Mesenteric fat pad (tissue), 1 donor: ENCODE measurements at regions not wholly inside any gene's neighbourhood (a gene's known extent, or its start where the extent isn't known, plus 50 kb on each side); places are given as distances from the start of the nearest gene placed in this dataset.
"Not testable (repeated sequence)": the region's sequence is repeated elsewhere in the genome, so short reads cannot be mapped to it uniquely, and the experiment has no call there.

Experiments used
- DNase-seq: peaks from one replicate; pipeline ENCODE4 v3.0.0-alpha.2; 2020; ENCODE audit warnings: low spot score
- donor health status: DM: yes; HTN: yes; CAD: no.

DNA sequence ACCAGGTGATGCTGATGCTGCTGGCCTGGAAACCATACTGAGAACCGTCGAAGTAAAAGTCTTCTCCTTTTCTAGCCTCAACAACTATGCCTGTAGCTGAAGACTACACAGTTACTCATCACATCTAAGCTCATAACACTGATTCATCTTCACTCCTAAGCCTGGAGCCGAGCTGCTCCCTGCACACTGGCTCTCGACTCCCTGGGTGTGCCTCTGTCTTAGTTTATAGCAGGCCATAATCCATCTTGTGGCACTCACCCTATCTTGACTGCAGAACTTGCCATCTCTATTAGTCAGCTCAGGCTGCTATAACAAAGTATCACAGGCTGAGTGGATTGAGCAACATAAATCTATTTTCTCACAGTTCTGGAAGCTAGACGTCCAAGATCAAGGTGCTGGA is 191.0 kb downstream of the UNC5CL start:
- no peak for DNase-seq

DNA sequence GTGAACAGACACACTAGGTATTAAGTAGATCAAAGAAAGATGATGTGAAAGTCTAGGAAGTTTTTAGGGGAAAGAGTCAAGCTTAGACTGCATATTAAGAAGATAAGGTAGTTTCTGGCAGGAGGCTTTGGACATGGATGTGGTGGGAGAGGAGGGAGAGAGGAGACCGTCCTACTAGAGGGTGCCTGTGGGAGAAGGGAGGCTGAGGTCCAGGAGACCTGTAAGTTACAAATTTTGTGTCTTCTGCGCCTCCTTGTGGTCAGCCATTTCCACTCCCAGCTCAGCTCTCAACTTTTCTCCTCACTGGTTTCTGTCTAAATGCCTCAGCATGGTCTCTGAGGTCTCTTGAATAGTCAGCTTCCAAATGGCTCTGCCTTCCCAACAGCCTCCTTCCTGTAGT is 193.5 kb downstream of the UNC5CL start:
- no peak for DNase-seq

DNA sequence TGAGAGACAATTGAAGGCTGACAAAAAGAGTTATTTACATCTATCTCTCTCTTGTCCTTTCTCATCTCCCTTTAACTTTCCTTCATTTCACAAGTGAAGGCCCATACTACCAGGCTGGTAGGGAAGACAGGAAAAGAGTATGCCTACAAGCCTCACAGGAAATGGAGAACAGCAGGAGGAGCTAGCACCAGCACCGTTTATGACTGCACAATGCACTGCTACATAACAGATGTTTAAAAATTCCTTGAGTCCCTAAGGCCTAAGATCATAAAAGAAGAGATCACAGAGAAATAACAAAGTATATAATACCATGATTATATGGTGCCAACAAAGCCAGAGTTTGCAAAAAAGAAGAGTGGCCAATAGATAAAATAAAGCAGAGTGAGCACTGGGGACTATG is 194.8 kb downstream of the UNC5CL start:
- no peak for DNase-seq

DNA sequence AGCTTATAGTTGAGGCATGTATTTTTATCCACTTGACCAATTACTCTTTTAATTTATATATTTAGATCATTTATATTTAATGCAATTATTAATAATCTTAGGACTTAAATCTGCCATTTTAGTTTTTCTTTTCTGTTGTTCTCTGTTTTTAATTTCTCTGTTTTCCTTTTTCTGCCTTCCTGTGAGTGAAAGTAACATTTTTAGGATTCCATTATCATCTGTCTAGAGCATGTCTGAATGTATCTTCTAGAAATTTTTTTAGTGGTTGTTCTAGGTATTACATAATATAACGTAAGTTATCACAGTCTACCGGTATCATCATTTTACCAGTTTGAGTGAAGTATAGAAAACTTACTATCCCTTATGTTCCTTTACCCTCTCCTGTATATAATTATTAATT is 197.3 kb downstream of the UNC5CL start:
- DNase-seq, result no peak

DNA sequence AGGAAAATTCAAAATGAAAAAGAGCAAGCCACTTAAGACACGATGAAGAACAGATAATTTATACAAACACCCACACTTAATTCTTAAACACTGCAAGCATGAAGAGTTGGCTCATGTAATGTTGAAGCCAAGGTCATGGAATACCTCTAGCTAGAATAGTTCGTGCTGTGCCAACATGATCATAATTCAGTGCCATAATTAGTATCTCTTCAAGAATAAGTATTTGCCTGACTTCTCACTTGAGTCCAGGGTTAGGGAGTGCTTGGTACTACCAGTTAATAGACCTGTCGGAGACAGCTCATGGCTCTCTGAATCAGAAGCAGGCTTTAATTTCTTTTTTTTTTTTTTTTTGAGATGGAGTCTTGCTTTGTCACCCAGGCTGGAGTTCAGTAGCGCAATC is 206.3 kb downstream of the UNC5CL start:
- no peak for DNase-seq

DNA sequence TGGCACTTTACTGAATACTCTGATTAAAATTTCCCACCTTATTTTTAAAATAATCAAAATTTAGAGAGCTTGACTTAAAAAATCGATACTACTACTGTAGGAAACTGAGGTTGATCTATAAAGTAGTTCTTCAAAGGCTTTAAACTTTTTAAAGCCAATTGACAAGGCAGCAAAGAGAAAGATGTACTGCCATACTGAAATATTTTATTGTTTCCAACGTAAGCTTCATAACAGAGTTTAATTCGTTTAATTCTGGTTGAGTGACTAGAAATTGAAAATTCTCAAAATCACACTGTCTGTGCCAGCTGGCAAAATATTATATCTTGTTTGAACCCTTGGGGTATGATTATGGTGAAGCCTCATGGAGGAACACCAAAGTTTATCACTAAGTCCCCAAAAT is 207.6 kb downstream of the UNC5CL start:
- DNase-seq, result no peak

DNA sequence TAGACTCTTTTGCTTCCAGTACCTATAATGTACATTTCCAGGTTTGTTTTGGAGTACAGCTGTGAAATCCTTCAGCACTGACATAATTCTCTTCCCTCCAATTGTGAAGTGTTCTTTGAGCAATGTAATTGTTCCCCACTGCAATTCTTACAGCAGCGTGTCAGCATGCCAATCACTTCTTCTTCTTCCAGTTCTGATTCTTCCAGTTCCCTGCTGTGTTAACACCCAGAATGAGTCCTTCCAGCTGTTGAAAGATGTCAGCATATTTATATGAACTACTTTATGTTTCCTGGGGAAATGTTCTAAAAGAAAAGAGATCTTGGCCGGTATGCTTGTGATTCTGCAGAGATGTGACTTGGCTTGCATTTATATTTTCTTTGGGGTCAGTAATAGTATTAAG is 213.9 kb downstream of the UNC5CL start:
- no peak for DNase-seq

DNA sequence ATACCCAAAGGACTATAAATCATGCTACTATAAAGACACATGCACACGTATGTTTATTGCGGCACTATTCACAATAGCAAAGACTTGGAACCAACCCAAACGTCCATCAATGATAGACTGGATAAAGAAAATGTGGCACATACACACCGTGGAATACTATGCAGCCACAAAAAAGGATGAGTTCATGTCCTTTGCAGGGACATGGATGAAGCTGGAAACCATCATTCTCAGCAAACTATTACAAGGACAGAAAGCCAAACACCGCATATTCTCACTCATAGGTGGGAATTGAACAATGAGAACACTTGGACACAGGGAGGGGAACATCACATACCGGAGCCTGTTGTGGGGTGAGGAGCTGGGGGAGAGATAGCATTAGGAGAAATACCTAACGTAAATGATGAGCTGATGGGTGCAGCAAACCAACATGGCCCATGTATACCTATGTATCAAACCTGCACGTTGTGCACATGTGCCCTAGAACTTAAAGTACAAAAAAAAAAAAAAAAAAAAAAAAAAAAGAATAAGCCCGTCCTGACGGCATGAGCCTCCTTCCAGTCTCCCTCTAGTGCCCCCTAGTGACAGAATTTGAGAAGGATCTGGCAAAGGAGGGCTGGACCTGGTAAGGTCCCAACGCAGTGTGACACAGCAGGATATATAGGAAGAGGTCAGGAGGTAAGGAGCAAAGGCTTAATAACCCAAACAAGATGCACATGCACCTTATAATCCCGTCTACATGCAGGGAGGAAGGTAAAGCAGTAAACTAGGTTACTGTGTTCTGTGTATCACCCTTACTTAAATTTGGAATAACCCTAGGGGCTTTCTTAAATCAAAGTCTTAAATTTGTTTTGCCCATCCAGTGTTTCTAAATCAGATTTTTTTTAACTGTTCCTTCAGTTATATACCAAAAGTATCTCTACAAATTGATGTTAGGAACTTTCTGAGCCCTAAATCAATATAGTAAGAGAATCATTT is 214.8 kb downstream of the UNC5CL start:
- DNase-seq, result not testable (repeated sequence)

DNA sequence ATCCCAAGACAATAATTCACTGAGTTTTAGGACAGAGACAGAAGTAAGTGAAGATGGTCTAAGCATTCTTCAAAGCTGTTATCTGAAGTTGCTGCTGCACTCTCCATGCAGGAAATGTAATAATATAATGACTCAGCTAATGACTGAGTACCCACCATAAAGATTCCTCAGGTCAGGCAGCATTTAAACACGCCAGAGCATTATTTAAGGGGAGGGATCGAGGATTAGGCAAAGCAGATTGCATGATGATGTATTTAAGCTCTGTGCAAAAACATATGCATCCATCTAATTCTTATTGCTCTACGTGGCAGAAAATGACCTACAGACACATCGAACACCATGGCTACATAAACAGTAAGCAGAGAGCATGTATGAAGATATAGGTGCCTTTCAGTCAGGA is 216.4 kb downstream of the UNC5CL start:
- no peak for DNase-seq

DNA sequence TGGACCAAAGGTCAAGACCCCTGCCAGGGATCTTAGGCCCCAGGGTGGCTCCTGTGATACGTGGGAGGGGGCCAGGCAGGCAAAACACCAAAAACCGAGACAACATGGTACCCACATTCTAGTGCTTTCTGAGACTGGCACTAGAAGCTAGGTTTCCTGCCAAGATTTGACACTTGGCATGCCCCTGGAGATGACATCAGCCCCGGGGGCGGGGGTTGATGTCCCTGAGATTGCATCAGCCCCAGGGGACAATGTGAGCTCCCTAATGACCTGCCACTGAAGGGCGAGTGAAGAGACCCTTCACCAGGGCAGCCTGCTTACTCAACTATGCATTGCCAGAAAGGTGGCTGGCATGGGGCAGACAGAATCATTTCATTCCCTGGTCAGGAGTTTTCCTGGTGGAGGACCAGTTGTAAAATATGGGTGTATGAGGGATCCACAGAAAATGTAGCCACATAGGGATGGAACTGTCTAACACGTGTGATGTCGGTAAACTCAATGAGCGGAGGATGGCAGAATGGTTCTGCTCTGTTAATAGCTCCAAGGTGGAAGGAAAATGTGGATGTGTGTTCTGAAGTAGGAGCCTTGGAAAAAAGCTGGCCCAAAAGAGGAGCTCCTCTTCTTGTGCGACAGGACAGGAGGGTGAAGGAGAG is 219.7 kb downstream of the UNC5CL start:
- no peak for DNase-seq

DNA sequence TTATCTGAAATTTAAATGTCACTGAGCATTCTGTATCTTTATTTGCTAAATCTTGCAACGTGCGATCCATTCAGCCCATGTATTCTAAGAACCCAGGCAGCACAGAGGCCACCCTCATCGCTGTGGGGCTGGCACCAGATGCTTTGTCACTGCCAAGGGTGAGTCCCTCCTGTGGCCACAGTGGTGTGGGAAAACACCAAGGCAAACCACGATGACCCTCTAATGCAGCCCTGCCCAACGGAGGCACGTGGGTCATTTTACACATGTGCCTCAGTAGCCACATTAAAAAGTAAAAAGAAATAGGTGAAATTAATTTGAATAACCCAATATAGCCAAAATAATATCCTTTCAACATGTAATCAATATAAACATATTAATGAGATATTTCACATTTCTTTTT is 221.7 kb downstream of the UNC5CL start:
- DNase-seq, result no peak

DNA sequence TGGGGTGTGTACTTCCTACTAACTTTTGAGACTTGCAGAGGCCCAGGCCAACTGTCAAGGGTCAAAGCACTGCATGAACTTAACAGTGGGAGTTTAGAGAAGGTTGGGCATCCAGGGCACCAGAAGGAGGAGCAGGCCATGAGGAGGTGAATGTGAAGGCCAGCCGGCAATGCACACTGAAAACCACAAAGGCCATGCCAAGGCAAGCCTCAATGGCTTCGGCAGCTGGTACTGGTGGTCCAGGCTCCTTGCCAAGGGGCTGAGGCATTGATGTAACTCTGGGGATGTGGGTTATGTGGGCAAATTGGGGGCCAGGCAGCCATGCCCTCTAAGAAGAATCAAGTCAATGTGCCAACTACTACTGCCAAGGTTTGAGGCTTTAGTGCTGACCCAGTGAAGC is 222.4 kb downstream of the UNC5CL start:
- no peak for DNase-seq

DNA sequence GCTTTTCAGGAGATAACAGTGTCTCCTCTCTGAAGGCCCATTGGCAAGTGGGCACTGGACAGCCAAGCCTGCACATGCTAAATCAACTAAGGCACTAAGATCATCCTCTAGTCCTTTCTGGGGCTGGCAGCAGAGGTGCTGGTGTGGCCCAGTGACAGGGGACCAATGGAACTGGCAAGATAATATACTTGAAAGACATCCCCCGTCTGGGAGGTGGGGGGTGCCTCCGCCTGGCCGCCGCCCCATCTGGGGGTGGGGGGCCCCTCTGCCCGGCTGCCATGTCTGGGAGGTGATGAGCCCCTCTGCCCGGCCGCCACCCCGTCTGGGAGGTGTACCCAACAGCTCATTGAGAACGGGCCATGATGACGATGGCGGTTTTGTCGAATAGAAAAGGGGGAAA is 223.3 kb downstream of the UNC5CL start:
- DNase-seq, result no peak

DNA sequence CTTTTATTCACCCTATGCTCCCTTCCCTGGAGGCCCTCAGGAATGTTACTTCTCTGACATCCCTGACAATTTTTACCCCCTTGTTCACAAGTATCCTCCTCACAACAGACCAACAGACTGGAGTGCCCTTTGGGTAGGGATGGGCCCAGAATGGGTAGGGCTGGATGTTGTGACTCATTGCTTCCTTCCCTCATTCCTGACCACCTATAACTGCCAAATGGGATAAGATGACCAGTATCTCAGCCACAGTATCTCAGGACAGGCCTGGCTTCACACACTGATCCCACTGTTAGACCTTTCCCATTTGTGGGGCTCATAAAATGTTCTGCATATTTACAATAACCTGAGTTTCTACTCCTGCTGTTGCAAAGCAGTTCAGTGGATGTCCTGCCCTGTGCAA is 223.0 kb upstream of the LRFN2 start:
- no peak for DNase-seq

DNA sequence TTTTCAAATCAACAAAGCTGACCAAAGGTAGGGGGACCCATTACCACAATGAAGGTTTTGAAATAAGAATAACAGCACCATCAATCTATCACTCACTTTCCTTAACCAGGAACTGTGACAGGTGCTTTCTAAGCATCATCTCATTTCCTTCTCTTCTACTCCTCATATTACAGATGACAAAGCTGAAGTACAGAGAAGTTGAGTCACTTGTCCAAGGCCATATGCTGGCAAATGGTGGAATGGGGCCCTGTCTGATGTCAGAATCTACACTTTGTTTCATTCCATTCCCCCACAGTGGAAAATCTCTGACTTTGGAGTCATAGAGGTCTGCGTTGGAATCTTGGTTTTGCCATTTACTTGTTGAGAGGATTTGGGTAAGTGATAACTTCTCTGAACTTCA is 222.5 kb upstream of the LRFN2 start:
- no peak for DNase-seq

DNA sequence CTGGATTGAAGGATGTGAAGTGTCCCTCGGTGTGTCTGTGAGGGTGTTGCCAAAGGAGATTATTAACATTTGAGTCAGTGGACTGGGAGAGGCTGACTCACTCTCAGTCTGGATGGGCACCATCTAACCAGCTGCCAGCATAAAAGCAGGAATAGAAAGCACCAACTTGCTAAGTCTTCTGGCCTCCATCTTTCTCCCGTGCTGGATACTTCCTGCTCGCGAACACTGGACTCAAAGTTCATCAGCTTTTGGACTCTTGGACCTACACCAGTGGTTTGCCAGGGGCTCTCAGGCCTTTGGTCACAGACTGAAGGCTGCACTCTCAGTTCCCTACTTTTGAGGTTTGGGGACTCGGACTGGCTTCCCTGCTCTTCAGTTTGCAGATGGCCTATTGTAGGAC is 220.3 kb upstream of the LRFN2 start:
- DNase-seq, result no peak

DNA sequence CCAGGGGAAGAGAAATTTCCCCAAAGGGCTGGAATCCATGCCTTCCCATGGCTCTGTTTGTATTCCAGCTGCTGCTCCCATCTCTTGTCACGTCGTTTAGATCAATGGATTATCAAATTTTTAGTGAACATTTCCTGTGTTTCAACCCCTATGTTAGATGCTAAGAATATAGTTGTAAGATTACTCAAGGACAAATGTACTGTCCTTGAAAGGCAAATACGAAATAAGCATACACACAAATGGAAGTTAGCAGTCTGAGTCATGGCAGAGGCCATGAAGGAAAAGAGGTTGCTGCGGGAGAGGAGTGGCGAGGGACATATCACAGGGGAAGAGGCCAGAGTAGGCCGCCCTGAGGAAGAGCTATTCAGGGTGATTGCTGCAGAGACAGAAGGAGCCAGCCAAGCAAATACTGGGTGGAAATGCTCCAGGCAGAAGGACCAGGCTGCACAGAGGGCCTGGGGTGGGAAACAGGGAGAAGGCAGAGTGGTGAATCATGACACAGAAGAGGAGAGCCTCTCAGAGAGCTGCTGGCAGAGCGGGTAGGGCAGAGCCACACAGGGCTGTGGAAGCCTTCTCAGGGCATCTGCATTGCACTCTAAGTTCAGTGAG is 219.2 kb upstream of the LRFN2 start:
- DNase-seq, result no peak

DNA sequence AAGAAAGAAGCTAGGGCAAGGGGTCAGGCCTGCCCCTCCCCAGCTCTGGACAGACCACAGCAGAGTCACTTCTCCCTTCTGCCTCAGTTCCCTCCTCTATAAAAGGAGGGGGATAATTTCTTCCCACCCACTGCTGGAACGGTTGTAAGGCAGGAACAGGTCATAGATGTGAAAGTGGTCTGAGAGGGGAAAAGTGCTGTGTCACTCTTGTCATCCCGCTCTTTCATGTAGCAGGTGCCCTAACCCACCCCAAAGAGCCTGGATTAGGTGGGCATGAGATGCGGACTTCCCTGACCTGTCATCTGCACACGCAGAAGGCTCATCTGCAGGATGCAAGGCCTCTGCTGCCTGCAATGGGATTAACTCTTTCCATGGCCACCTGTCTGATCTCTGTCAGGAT is 218.2 kb upstream of the LRFN2 start:
- DNase-seq, result no peak

DNA sequence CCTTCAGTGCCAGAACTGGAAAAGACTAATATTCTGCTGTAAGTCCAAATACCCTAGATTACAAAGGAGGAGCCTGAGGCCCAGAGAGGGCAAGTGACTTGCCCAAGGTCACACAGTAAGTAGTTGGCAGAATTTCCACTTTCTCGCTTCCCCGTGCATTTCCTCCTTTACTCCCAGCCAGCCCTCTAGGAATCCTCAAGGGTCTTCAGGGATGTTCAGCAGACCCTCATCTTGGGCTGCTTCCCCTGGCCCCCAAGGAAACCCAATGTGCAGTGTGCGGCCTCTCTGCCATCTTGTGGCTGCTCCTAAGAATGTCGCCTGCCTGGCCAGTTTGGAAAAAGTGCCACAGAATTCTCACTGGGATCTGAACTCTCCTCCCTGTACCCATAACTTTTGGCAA is 217.7 kb upstream of the LRFN2 start:
- DNase-seq, result no peak

DNA sequence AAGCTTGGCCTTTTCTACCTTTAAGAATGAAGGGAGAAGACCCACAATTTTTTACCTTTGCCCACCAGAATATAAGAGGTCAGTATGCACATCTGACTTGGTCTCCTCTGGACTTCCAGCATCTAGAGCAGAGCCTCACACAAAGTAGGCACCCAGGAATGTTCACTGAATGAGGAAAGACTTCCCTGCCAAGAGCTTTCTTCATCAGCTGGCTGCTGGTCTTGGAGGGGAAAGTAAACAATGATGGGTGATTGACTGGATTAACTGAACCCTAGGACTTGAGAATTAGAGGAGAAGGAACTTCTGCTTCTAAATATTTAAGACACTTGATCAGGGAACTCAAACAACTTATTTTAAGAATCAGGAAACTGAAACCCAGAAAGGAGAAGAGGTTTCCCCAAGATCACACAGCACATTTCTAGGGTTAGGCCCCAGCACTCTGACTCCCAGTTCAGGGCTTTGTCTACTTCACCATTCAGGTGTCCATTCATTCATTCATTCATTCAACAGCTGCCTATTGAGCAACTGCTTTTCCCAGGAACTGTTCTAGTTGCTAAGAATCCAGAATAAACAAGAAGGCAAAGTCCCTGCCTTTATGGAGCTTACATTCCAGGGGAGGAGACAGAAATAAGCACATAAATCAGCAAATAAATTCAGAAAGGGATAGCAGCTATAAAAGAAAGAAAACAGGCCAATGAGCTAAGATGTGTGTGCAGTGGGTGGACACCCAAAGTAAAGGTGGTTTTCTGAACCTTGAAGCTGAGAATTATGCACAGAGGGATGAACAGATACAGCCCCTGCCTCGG is 216.9 kb upstream of the LRFN2 start:
- DNase-seq, result no peak

DNA sequence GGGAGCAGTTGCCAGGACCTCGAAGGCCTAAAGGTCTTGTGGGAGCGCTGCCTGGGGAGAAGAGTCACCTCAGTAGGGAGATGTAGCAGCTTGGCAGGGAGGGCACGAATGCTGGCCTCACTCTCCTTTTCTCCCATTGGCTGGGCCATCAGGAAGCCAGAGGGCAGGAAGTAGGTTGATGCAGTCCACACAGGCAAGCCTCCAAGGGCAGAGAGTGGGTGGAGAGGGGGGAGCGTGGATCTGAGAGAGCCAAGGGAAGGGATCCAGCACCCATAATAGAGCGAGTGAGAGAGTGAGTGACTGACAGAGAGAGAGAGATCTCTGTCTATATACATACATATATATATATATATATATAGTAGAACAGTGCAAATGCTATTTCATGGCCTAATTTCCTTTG is 215.3 kb upstream of the LRFN2 start:
- DNase-seq, result no peak
